ENCODE measurements at regions not wholly inside any gene's neighbourhood (a gene's known extent, or its start where the extent isn't known, plus 50 kb on each side); places are given as distances from the start of the nearest gene placed in this dataset.

DNA sequence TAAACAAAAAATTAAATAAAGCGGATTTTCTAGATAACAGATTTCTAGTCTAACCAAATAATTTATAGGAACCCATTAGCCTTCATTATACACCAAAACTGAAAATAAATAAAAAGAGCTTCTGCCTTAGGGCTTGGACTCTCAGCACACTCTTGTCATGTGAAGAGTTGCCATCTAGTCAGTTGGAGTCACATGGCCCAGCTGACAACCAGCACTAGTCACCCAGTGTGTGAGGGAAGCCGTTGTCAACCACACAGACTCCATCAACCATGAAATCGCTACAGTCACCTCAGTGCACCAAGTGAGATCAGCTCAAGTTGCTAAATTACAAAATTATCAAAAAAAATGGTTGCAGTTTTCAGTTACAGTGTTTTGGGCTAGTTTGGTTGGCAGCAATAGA, 470.0 kb downstream of the GASK1B start:
- no peaks in the 10 kb centered on the region for H3K36me3 ChIP-seq (ENCODE audit: control insufficient read depth in 2 of 2, insufficient read depth in 1 of 2, low read length in 2 of 2)
- H3K27ac ChIP-seq (ENCODE audit: extremely low read depth, low read depth, low read length): no peak overlapping the region
- H3K4me3 ChIP-seq (ENCODE audit: low read depth, low read length): no peak overlapping the region
- no peaks in the 10 kb centered on the region for H3K9me3 ChIP-seq (ENCODE audit: control insufficient read depth, insufficient read depth, low read depth, low read length)
- POLR2A ChIA-PET: no interaction called here
- CTCF ChIA-PET: interaction anchor here (0.6 kb wide), 1 partner anchor 269 kb away, joined by 3 read pairs; no protein-coding TSS in a partner anchor
- TF ChIP-seq, protein P1, sequence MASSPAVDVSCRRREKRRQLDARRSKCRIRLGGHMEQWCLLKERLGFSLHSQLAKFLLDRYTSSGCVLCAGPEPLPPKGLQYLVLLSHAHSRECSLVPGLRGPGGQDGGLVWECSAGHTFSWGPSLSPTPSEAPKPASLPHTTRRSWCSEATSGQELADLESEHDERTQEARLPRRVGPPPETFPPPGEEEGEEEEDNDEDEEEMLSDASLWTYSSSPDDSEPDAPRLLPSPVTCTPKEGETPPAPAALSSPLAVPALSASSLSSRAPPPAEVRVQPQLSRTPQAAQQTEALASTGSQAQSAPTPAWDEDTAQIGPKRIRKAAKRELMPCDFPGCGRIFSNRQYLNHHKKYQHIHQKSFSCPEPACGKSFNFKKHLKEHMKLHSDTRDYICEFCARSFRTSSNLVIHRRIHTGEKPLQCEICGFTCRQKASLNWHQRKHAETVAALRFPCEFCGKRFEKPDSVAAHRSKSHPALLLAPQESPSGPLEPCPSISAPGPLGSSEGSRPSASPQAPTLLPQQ (tag by site-specific recombination; IDR thresholded peaks at IDR 0.05): no peak
- TF ChIP-seq ZNF501 (tag by site-specific recombination; IDR thresholded peaks at IDR 0.05) (no peak), SP7 (tag by site-specific recombination; IDR thresholded peaks at IDR 0.05) (no peak), ZNF776 (tag by site-specific recombination; IDR thresholded peaks at IDR 0.05; ENCODE audit: borderline replicate concordance) (no peak), ZNF274 (IDR thresholded peaks at IDR 0.05; ENCODE audit: low read length) (no peak), ZNF274 (tag by site-specific recombination; IDR thresholded peaks at IDR 0.05; ENCODE audit: borderline replicate concordance) (no peak), ZNF404 (tag by site-specific recombination; IDR thresholded peaks at IDR 0.05) (no peak), ZNF138 (tag by site-specific recombination; IDR thresholded peaks at IDR 0.05; ENCODE audit: borderline replicate concordance) (no peak), ZFP3 (tag by site-specific recombination; IDR thresholded peaks at IDR 0.05; ENCODE audit: low read depth) (no peak), ZNF19 (tag by site-specific recombination; IDR thresholded peaks at IDR 0.05; ENCODE audit: low read depth) (no peak)
- TF ChIP-seq, protein P2, sequence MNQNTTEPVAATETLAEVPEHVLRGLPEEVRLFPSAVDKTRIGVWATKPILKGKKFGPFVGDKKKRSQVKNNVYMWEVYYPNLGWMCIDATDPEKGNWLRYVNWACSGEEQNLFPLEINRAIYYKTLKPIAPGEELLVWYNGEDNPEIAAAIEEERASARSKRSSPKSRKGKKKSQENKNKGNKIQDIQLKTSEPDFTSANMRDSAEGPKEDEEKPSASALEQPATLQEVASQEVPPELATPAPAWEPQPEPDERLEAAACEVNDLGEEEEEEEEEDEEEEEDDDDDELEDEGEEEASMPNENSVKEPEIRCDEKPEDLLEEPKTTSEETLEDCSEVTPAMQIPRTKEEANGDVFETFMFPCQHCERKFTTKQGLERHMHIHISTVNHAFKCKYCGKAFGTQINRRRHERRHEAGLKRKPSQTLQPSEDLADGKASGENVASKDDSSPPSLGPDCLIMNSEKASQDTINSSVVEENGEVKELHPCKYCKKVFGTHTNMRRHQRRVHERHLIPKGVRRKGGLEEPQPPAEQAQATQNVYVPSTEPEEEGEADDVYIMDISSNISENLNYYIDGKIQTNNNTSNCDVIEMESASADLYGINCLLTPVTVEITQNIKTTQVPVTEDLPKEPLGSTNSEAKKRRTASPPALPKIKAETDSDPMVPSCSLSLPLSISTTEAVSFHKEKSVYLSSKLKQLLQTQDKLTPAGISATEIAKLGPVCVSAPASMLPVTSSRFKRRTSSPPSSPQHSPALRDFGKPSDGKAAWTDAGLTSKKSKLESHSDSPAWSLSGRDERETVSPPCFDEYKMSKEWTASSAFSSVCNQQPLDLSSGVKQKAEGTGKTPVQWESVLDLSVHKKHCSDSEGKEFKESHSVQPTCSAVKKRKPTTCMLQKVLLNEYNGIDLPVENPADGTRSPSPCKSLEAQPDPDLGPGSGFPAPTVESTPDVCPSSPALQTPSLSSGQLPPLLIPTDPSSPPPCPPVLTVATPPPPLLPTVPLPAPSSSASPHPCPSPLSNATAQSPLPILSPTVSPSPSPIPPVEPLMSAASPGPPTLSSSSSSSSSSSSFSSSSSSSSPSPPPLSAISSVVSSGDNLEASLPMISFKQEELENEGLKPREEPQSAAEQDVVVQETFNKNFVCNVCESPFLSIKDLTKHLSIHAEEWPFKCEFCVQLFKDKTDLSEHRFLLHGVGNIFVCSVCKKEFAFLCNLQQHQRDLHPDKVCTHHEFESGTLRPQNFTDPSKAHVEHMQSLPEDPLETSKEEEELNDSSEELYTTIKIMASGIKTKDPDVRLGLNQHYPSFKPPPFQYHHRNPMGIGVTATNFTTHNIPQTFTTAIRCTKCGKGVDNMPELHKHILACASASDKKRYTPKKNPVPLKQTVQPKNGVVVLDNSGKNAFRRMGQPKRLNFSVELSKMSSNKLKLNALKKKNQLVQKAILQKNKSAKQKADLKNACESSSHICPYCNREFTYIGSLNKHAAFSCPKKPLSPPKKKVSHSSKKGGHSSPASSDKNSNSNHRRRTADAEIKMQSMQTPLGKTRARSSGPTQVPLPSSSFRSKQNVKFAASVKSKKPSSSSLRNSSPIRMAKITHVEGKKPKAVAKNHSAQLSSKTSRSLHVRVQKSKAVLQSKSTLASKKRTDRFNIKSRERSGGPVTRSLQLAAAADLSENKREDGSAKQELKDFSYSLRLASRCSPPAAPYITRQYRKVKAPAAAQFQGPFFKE (tag by site-specific recombination; IDR thresholded peaks at IDR 0.05; ENCODE audit: borderline replicate concordance): no peak
- TF ChIP-seq, protein P3, sequence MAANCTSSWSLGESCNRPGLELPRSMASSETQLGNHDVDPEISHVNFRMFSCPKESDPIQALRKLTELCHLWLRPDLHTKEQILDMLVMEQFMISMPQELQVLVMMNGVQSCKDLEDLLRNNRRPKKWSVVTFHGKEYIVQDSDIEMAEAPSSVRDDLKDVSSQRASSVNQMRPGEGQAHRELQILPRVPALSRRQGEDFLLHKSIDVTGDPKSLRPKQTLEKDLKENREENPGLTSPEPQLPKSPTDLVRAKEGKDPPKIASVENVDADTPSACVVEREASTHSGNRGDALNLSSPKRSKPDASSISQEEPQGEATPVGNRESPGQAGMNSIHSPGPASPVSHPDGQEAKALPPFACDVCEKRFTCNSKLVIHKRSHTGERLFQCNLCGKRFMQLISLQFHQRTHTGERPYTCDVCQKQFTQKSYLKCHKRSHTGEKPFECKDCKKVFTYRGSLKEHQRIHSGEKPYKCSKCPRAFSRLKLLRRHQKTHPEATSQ (tag by site-specific recombination; IDR thresholded peaks at IDR 0.05): no peak
- no peaks in the 10 kb centered on the region for H3K4me1 ChIP-seq (ENCODE audit: control insufficient read depth, insufficient read depth, low read length)

DNA sequence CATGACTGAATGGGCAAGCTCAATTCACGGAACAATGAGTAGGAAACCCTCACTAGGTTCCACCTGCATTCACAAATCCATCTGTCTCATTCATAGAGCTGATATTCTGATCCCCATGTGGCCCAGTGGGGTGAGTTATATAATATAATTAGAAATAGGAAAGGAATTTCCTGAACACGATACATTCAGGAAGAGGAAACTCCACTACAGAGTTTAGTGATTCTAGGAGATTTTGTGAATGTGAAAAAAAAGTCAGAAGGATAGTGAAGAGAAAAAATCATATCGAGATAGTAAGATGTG, 471.2 kb downstream of the GASK1B start:
- ChIA-PET POLR2A (no interaction called here), CTCF (no interaction called here)
- Histone ChIP-seq H3K4me1 (ENCODE audit: control insufficient read depth, insufficient read depth, low read length) (no peaks in the 10 kb centered on the region), H3K9me3 (ENCODE audit: control insufficient read depth, insufficient read depth, low read depth, low read length) (no peaks in the 10 kb centered on the region), H3K27ac (ENCODE audit: extremely low read depth, low read depth, low read length) (no peak overlapping the region), H3K36me3 (ENCODE audit: control insufficient read depth in 2 of 2, insufficient read depth in 1 of 2, low read length in 2 of 2) (no peaks in the 10 kb centered on the region), H3K4me3 (ENCODE audit: low read depth, low read length) (no peak overlapping the region)
- TF ChIP-seq GLIS1 (tag by site-specific recombination; IDR thresholded peaks at IDR 0.05): no peak
- TF ChIP-seq ZNF433 (tag by site-specific recombination; IDR thresholded peaks at IDR 0.05; ENCODE audit: low read depth): no peak
- TF ChIP-seq, protein P4, sequence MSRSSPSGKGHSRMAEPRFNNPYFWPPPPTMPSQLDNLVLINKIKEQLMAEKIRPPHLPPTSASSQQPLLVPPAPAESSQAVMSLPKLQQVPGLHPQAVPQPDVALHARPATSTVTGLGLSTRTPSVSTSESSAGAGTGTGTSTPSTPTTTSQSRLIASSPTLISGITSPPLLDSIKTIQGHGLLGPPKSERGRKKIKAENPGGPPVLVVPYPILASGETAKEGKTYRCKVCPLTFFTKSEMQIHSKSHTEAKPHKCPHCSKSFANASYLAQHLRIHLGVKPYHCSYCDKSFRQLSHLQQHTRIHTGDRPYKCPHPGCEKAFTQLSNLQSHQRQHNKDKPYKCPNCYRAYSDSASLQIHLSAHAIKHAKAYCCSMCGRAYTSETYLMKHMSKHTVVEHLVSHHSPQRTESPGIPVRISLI (tag by site-specific recombination; IDR thresholded peaks at IDR 0.05): no peak
- TF ChIP-seq, protein P5, sequence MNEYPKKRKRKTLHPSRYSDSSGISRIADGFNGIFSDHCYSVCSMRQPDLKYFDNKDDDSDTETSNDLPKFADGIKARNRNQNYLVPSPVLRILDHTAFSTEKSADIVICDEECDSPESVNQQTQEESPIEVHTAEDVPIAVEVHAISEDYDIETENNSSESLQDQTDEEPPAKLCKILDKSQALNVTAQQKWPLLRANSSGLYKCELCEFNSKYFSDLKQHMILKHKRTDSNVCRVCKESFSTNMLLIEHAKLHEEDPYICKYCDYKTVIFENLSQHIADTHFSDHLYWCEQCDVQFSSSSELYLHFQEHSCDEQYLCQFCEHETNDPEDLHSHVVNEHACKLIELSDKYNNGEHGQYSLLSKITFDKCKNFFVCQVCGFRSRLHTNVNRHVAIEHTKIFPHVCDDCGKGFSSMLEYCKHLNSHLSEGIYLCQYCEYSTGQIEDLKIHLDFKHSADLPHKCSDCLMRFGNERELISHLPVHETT (tag by site-specific recombination; IDR thresholded peaks at IDR 0.05): no peak
- no peak for TF ChIP-seq ZNF423 (tag by site-specific recombination; IDR thresholded peaks at IDR 0.05)
